MM.1S (cell line): ENCODE measurements at regions not wholly inside any gene's neighbourhood (a gene's known extent, or its start where the extent isn't known, plus 50 kb on each side); places are given as distances from the start of the nearest gene placed in this dataset.

Experiments used
- DNase-seq: peaks from one replicate; pipeline ENCODE4 v3.0.0-alpha.2; 2015
- H2AFZ ChIP-seq: fragments of 300-600 bp; sonication (generic); 2 replicates; pipeline ENCODE4 v1.6.0; 2016; ENCODE audit warnings: antibody characterized with exemption, low read length
- H3F3A ChIP-seq: fragments of 300-600 bp; sonication (generic); 2 replicates; pipeline ENCODE4 v1.6.1; 2016; ENCODE audit warnings: mild to moderate bottlenecking, antibody characterized with exemption, low read length, moderate library complexity, mixed read lengths; ENCODE audit not compliant: insufficient read depth
- H3K27ac ChIP-seq: fragments of 300-600 bp; sonication (generic); 2 replicates; pipeline ENCODE4 v1.5.1; 2016; ENCODE audit warnings: mild to moderate bottlenecking, low read length
- H3K27me3 ChIP-seq: fragments of 300-600 bp; sonication (generic); replicated peaks from 2 replicates; pipeline ENCODE4 v1.6.0; 2016; ENCODE audit warnings: low read length; ENCODE audit not compliant: insufficient read depth
- H3K36me3 ChIP-seq: fragments of 300-600 bp; sonication (generic); replicated peaks from 2 replicates; pipeline ENCODE4 v1.6.1; 2016; ENCODE audit warnings: mild to moderate bottlenecking, low read length, mixed read lengths; ENCODE audit not compliant: insufficient read depth
- H3K4me1 ChIP-seq: fragments of 300-600 bp; sonication (generic); 2 replicates; pipeline ENCODE4 v1.6.1; 2016; ENCODE audit warnings: low read length, mixed read lengths
- H3K4me2 ChIP-seq: fragments of 300-600 bp; sonication (generic); 2 replicates; pipeline ENCODE4 v1.6.0; 2016; ENCODE audit warnings: low read depth, low read length
- H3K4me3 ChIP-seq: fragments of 300-600 bp; sonication (generic); 2 replicates; pipeline ENCODE4 v1.5.1; 2016; ENCODE audit warnings: low read length, mixed read lengths
- H3K79me2 ChIP-seq: fragments of 300-600 bp; sonication (generic); 2 replicates; pipeline ENCODE4 v1.6.1; 2016; ENCODE audit warnings: mixed run types, low read length, mixed read lengths
- H3K9ac ChIP-seq: fragments of 300-600 bp; sonication (generic); 2 replicates; pipeline ENCODE4 v1.6.1; 2016; ENCODE audit warnings: low read length, mixed read lengths
- H3K9me2 ChIP-seq: fragments of 300-600 bp; sonication (generic); replicated peaks from 2 replicates; pipeline ENCODE4 v1.6.1; 2016; ENCODE audit warnings: mild to moderate bottlenecking, low read length, mixed read lengths; ENCODE audit not compliant: insufficient read depth
- H3K9me3 ChIP-seq: fragments of 300-600 bp; sonication (generic); replicated peaks from 2 replicates; pipeline ENCODE4 v1.6.1; 2016; ENCODE audit warnings: mild to moderate bottlenecking, low read length, mixed read lengths; ENCODE audit not compliant: insufficient read depth
- H4K20me1 ChIP-seq: fragments of 300-600 bp; sonication (generic); 2 replicates; pipeline ENCODE4 v1.6.1; 2016; ENCODE audit warnings: mild to moderate bottlenecking, low read length, moderate library complexity, mixed read lengths; ENCODE audit not compliant: insufficient read depth
- EZH2 ChIP-seq: fragments of 300-600 bp; sonication (generic); optimal IDR thresholded peaks from 2 replicates; pipeline ENCODE3; 2017; ENCODE audit warnings: low read depth, mild to moderate bottlenecking, antibody characterized with exemption, low read length, mixed read lengths
- EZH2phosphoT487 ChIP-seq: fragments of 300-600 bp; sonication (generic); IDR thresholded peaks from 2 replicates; pipeline ENCODE4 v1.6.1; 2018; ENCODE audit warnings: antibody characterized with exemption, low read length
- TF ChIP-seq, protein P1 (sequence below): fragments of 300-600 bp; sonication (generic); IDR thresholded peaks from 2 replicates; pipeline ENCODE4 v1.5.1; 2016; ENCODE audit warnings: antibody characterized with exemption, low read length, mixed read lengths

DNA sequence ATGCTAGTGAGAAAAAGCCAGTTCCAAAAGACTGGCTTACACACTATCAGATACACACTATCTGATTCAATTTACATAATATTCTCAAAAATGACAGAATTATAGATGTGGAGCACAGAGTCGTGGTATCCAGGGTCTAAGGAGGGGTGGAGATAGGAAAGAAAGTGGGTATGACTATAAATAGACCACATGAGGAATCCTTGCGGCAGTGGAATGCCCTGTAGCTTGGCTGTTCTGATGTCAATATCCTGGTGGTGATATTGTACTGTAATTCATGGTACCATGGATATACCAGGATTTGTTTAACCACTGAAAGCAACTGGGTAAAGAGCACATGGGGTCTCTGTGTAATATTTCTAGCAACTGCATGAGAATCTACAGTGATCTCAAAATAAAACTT, 67.7 kb upstream of the TMEM72 start:
- DNase-seq = no peak
- Histone ChIP-seq H4K20me1 (no peaks in the 10 kb centered on the region), H3K4me1 (no peaks in the 10 kb centered on the region), H2AFZ (no peak overlapping the region), H3F3A (no peaks in the 10 kb centered on the region), H3K27ac (no peak overlapping the region), H3K9ac (no peak overlapping the region), H3K9me2 (no peaks in the 10 kb centered on the region), H3K4me2 (no peak overlapping the region), H3K27me3 (no peaks in the 10 kb centered on the region), H3K36me3 (no peaks in the 10 kb centered on the region), H3K9me3 (no peaks in the 10 kb centered on the region), H3K79me2 (no peaks in the 10 kb centered on the region), H3K4me3 (no peak overlapping the region)
- TF ChIP-seq EZH2phosphoT487 = no peak
- no peak for TF ChIP-seq EZH2

DNA sequence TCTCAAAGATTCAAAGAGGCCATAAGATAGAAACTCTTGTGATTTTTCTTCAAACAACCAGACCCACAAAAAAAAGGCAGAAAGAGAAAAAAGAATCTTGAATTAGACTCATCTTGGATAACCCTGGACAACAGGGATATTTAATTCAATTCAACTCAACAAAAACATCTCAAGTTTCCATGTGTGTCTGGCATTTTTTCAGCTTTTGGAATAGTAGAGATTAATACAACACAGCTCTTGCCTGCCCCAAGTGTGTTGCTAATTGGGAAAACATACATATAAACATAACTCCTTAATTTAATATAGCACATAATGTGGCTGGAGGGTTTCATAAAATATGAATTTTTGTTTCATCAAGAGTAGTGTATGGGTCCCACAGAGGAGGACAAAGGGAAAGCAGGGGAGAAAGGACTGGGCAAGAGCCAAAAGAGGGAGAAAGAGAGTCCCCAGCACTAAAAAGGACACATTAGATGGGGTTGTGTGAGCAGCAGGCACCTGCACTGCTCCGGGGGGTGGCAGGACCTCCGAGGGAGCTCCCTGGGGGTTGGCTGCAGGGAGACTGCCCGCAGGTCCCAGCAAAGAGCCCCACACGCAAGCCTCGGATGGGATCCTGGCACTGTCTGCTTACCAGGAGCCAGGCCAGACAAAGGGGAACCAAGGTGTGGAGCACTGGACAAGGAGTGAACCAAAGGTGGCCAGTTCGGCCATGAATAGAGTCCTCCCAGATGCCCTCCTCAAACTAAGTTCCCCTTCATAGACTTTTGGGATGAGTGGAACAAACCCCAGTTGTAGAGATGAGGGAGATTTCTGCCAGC, 65.6 kb upstream of the TMEM72 start:
- TF ChIP-seq, protein P1, sequence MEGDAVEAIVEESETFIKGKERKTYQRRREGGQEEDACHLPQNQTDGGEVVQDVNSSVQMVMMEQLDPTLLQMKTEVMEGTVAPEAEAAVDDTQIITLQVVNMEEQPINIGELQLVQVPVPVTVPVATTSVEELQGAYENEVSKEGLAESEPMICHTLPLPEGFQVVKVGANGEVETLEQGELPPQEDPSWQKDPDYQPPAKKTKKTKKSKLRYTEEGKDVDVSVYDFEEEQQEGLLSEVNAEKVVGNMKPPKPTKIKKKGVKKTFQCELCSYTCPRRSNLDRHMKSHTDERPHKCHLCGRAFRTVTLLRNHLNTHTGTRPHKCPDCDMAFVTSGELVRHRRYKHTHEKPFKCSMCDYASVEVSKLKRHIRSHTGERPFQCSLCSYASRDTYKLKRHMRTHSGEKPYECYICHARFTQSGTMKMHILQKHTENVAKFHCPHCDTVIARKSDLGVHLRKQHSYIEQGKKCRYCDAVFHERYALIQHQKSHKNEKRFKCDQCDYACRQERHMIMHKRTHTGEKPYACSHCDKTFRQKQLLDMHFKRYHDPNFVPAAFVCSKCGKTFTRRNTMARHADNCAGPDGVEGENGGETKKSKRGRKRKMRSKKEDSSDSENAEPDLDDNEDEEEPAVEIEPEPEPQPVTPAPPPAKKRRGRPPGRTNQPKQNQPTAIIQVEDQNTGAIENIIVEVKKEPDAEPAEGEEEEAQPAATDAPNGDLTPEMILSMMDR = no peak
- TF ChIP-seq EZH2 = no peak
- TF ChIP-seq EZH2phosphoT487 = no peak
- no peak overlapping the region for H3K4me2 ChIP-seq
- H3K4me1 ChIP-seq = no peaks in the 10 kb centered on the region
- no peaks in the 10 kb centered on the region for H3F3A ChIP-seq
- no peaks in the 10 kb centered on the region for H3K27me3 ChIP-seq
- H3K27ac ChIP-seq = no peak overlapping the region
- H4K20me1 ChIP-seq = no peaks in the 10 kb centered on the region
- no peak overlapping the region for H2AFZ ChIP-seq
- H3K79me2 ChIP-seq = no peaks in the 10 kb centered on the region
- no peak overlapping the region for H3K4me3 ChIP-seq
- H3K9me3 ChIP-seq = no peaks in the 10 kb centered on the region
- H3K9ac ChIP-seq = no peak overlapping the region
- H3K36me3 ChIP-seq = no peaks in the 10 kb centered on the region
- no peak for DNase-seq
- H3K9me2 ChIP-seq = no peaks in the 10 kb centered on the region

DNA sequence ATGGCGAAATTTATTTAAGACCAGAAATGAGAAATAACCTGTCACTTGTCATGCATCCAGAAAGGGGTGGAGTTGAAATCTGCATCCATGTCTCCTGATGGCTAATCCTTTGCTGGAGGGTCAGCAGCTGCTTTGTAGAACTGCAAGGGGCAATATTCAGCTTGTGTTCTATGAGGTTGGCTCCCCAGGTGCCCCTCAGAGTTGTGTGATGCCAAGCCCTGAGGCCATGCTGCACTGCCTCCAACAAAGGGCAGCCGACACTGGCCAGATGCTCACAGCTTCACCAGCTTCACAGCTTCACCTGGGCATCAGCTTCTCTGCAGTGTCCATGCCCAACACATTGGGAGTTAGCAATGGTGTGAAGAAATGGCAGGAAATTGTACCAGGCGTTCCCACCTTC, 64.0 kb upstream of the TMEM72 start:
- H3K9me2 ChIP-seq = no peaks in the 10 kb centered on the region
- H3K4me2 ChIP-seq = no peak overlapping the region
- H3K27ac ChIP-seq = no peak overlapping the region
- H3K79me2 ChIP-seq = no peaks in the 10 kb centered on the region
- no peaks in the 10 kb centered on the region for H3K36me3 ChIP-seq
- H3K4me3 ChIP-seq = no peak overlapping the region
- H3K9ac ChIP-seq = no peak overlapping the region
- H3K9me3 ChIP-seq = no peaks in the 10 kb centered on the region
- no peaks in the 10 kb centered on the region for H4K20me1 ChIP-seq
- H3K4me1 ChIP-seq = no peaks in the 10 kb centered on the region
- H3K27me3 ChIP-seq = no peaks in the 10 kb centered on the region
- H3F3A ChIP-seq = no peaks in the 10 kb centered on the region
- no peak for DNase-seq
- no peak overlapping the region for H2AFZ ChIP-seq
- TF ChIP-seq EZH2phosphoT487 (no peak), EZH2 (no peak)
- TF ChIP-seq, protein P1 = no peak

DNA sequence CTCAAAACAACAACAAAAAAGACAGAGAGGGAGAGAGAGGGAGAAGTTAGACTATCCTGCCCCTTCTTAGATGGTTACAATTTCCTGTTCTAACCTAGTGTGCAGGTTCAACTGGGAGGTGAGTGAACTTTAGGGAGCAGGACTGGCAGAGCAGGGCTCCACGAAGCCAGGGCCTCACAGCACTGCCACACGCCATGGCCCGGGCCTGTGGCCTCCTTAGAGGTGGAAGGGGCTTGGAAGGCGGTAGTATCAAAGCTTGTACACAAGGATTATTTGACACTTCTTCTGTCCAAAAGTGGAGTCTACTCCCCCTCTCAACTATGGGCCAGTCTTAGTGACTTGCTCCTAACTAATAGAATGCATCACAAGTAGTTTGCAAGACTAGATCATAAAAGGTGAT, 62.9 kb upstream of the TMEM72 start:
- Histone ChIP-seq H3K36me3 (no peaks in the 10 kb centered on the region), H3K9me3 (no peaks in the 10 kb centered on the region), H3F3A (no peaks in the 10 kb centered on the region), H3K4me1 (no peaks in the 10 kb centered on the region), H2AFZ (no peak overlapping the region), H3K27me3 (no peaks in the 10 kb centered on the region), H3K4me2 (no peak overlapping the region), H3K79me2 (no peaks in the 10 kb centered on the region), H3K27ac (no peak overlapping the region), H3K9me2 (no peaks in the 10 kb centered on the region), H3K9ac (no peak overlapping the region), H3K4me3 (no peak overlapping the region), H4K20me1 (no peaks in the 10 kb centered on the region)
- DNase-seq = no peak
- TF ChIP-seq, protein P1 = no peak
- TF ChIP-seq EZH2 = no peak
- TF ChIP-seq EZH2phosphoT487 = no peak
